Upper lobe of left lung (tissue), 4 donors: ENCODE measurements at regions not wholly inside any gene's neighbourhood (a gene's known extent, or its start where the extent isn't known, plus 50 kb on each side); places are given as distances from the start of the nearest gene placed in this dataset.

ENCODE experiments used
- CTCF ChIP-seq, 6 experiments: fragments of 450-650 bp in 4 of 6; fragments of 200-600 bp in 2 of 6; sonication (generic) in 2 of 6; IDR thresholded peaks; one replicate each; pipeline ENCODE4 v1.5.1; 2016 to 2019; ENCODE audit warnings: antibody characterized with exemption in 6 of 6
- POLR2A ChIP-seq, 4 donors: fragments of 450-650 bp; IDR thresholded peaks; one replicate each; pipeline ENCODE4 v1.5.1; 2016 to 2017; ENCODE audit warnings: antibody characterized with exemption in 4 of 4, mild to moderate bottlenecking in 2 of 4

GRCh38 chr5:145008876-145009530 is 826.1 kb downstream of the PRELID2 start:
- no peak for TF ChIP-seq POLR2A (IDR thresholded peaks at IDR 0.05)
- TF ChIP-seq CTCF (IDR thresholded peaks at IDR 0.05) = no peak
